Hepatocyte (in vitro differentiated cells): ENCODE measurements at regions not wholly inside any gene's neighbourhood (a gene's known extent, or its start where the extent isn't known, plus 50 kb on each side); places are given as distances from the start of the nearest gene placed in this dataset.

ENCODE experiments used
- EZH2phosphoT487 ChIP-seq: fragments of 200-600 bp; sonication (generic); IDR thresholded peaks from one replicate; pipeline ENCODE4 v1.6.1; 2018; ENCODE audit warnings: antibody characterized with exemption, mild to moderate bottlenecking, low read depth, moderate library complexity; ENCODE audit not compliant: unreplicated experiment, severe bottlenecking
- TF ChIP-seq, protein P1 (sequence below): fragments of 200-600 bp; sonication (generic); IDR thresholded peaks from 2 replicates; pipeline ENCODE4 v1.5.1; 2016; ENCODE audit warnings: antibody characterized with exemption, mild to moderate bottlenecking; ENCODE audit not compliant: poor library complexity

DNA sequence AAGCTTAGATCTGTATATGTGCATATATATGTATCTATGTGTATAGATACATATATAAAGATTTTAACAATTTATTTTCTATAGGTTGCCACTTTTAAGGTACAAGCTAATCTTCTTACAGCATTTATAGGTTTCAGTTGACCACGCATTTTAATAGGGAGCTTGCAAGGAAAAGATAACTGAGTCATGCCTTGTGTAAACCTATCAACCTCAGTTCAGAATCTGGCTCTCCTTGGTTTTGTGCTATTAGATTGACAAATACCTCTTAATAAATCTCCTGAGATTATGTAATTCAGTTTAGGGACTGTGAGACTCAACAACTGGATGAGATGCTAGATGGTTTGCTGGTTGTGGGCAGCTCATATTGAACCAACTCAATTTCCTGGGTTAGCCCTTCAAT lies 114.7 kb upstream of the SERBP1 start:
- TF ChIP-seq, protein P1, sequence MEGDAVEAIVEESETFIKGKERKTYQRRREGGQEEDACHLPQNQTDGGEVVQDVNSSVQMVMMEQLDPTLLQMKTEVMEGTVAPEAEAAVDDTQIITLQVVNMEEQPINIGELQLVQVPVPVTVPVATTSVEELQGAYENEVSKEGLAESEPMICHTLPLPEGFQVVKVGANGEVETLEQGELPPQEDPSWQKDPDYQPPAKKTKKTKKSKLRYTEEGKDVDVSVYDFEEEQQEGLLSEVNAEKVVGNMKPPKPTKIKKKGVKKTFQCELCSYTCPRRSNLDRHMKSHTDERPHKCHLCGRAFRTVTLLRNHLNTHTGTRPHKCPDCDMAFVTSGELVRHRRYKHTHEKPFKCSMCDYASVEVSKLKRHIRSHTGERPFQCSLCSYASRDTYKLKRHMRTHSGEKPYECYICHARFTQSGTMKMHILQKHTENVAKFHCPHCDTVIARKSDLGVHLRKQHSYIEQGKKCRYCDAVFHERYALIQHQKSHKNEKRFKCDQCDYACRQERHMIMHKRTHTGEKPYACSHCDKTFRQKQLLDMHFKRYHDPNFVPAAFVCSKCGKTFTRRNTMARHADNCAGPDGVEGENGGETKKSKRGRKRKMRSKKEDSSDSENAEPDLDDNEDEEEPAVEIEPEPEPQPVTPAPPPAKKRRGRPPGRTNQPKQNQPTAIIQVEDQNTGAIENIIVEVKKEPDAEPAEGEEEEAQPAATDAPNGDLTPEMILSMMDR = no peak
- TF ChIP-seq EZH2phosphoT487 = no peak
